NCI-H446 treated with DMSO at 0.1 percent for 48 hours (cell line): ENCODE measurements at regions not wholly inside any gene's neighbourhood (a gene's known extent, or its start where the extent isn't known, plus 50 kb on each side); places are given as distances from the start of the nearest gene placed in this dataset.
"Not testable (repeated sequence)": the region's sequence is repeated elsewhere in the genome, so short reads cannot be mapped to it uniquely, and the experiment has no call there.

Experiments used
- DNase-seq: peaks from one replicate; lab custom pipeline; 2025; lab: John Stamatoyannopoulos, UW

DNA sequence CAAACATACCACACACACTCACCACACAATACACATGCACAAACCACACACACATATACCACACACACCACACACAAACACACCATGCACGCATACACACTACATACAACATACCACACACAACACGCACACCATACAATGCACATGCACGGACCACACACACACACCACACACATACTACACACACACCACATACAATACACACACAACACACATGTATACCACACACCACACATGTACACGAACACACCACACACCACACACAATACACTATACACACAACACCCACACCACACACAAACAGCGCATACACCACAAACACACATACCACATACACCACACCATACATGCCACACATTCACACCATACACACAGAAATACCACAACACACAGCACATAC is 480.3 kb downstream of the DIRAS2 start:
- DNase-seq, result no peak

DNA sequence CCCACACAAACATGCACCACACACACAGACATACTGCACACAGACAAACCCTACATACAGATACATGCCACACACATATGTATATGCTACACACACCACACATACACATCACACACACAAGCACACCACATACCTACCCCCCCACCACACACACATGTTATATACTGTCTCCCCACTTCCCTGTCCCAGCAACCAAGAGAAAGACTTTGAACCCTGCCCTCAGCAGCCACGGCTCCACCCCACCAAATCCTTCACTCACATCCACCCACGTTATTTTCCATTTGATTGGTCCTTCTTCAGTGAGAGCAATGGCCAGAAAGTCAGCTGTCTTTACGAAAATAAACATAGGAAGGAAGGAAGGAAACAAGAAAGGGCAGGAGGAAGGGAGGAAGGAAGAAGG is 479.8 kb downstream of the DIRAS2 start:
- no peak for DNase-seq

DNA sequence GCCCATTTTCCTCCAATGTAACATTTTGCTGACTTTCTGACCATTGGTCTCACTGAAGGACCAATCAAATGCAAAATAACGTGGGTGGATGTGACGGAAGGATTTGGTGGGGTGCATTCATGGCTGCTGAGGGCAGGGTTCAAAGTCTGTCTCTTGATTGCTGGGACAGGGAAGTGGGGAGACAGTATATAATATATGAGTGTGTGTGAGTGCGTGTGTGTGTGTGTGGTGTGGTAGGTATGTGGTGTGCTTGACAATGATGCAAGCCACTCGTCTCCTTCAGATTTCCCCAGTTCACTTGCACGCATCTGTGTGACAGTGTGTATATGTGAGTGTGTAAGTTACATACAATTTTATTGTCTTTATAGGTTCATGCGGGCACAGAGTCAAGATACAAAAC is 477.3 kb downstream of the DIRAS2 start:
- no peak for DNase-seq

DNA sequence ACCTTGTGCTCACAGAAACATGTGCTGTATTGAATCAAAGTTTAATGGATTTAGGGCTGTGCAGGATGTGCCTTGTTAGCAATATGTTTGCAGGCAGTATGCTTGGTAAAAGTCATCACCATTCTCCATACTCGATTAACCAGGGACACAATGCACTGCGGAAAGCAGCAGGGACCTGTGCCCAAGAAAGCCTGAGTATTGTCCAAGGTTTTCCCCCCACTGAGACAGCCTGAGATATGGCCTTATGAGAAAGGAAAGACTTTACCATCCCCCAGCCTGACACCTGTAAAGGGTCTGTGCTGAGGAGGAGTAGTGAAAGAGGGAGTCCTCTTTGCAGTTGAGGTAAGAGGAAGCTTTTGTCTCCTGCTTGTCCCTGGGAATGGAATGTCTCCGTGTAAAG is 476.2 kb downstream of the DIRAS2 start:
- not testable (repeated sequence) for DNase-seq

DNA sequence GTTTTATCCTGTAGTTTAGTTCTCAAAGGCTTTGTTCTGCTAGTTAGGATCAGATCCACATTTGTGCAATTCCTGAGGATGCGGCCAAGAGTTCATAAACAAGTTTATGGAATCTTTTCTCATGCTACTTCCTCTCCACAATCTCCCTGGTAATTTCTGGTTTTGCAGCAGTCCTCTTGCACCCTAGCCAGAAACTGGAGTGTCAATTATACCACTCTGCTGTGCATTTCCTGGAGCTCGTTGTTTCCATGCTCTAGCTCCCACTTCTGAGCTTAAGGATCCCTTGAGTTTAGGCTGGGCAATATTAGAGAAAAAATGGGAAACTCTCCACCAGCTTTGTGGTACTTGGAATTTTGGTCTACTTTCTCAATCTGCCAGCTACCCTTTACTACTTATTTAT is 474.7 kb downstream of the DIRAS2 start:
- no peak for DNase-seq

DNA sequence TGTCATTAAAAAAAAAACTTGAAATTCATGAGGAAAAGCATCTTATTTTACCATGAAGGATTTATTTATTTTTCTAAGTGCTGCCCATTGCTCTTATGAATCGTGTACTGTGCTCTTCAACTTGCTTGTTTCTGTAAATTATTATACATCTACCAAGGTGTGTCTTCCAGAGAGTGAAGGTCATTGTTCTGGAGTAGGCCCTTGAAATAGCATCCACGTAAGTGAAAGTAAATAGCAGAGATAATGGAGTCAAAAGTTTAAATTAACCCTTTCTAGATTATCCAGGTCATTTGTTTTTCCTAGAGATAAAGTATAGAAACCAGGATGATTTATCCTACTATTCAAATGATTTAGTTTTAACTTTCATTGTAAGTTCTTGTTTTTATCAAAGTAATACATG is 473.1 kb downstream of the DIRAS2 start:
- no peak for DNase-seq

DNA sequence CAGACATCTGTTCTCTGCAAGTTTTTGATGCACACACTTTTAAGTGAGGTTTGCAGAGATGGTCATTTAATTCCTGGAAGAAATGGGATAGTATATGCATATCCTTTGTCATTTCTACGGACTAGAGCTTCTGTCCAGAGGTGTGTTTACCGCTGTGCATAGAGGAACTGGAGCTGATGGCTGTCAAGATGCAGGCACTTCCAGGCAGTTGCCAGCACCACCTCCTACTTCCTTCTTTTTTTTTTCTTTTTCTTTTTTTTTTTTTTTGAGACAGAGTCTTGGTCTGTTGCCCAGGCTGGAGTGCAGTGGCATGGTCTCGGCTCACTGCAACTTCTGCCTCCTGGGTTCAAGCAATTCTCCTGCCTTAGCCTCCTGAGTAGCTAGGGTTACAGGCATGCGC is 468.7 kb downstream of the DIRAS2 start:
- DNase-seq, result not testable (repeated sequence)

DNA sequence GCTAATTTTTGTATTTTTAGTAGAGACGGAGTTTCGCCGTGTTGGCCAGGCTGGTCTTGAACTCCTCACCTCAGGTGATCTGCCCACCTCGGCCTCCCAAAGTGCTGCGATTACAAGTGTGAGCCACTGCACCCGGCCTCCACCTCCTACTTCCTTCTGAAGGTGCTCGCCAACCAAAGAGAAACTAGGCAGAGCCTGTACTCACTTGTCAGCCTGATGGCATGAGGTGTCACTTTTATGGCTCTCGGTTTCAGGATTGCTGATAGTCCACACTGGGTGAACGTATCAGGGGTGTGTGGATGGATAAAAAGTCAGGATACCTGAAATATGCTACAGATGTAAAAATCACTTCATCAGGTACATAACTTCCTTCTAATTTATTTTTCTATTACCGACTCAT is 468.3 kb downstream of the DIRAS2 start:
- DNase-seq, result not testable (repeated sequence)

DNA sequence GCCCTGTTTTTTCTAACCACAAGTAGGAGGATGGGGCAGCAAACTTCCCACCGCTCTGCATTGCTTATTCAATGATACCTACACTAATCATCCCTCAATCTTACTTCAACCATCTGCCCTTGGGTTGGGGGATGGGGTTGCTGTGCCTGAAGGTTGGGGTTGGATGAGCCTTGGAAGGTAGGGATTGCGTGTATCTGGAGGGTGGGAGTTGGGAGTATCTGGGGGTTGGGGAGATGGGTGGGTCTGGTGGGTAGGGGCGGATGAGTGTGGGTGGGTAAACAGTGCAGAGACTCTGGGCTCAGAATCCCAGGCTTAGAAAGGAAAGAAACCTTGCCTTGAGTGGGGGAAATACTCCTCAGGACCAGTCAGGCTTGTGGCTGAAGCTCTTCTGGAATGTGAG is 467.4 kb downstream of the DIRAS2 start:
- no peak for DNase-seq

DNA sequence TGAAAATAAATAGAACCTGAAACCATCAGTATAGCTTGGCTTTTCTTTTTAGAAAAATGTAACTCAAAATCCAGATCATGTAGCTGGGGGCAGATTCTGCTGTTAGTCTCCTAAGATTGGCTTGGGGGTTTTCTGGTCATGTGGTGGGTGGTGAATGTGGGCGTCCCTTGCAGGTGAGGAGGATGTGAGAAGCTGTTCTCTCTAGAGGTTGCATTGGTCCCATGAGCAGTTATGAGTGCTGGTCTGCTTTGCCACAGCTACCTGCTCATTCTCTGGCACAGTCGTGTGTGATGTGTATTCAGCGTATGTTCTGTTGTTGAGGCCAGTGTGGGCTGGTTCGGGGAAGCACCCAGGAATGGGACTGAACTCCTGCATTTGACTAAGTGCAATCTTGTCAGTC is 466.8 kb downstream of the DIRAS2 start:
- no peak for DNase-seq

DNA sequence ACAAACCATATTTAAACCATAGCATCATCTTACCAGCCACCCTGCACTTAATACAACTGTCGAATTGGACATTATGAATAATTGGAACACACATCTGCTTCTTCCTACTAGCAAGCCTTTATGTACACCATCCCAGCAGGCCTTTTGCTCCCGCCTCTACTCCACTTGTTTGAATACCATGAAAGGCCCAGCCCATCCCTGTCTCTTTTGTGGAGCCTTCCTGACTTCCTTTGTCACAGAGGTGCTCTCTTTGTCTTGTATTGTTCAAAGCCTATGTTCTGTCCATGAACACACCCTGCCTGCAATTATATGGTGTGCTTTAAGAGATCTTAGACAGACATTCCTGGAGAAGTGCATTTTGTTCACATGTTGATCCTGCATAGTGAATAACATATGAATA is 465.7 kb downstream of the DIRAS2 start:
- no peak for DNase-seq

DNA sequence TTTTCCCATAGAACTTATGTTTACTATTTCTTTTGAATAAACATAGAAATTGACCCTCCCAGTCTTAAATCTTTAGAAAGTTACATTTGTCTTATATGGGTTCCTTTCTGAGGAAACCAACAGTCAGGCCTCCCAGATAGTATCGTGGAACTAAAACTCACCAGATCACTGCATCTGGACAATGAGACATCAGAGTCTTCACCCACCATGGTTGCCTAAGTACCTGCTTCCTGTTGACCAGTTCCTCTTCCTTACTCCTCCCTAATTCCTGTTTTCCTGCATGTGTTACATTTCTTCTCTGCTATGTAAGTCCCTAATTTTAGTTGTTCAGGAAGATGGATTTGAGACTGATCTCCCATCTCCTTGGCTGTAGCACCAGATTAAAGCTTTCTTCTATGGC is 462.2 kb downstream of the DIRAS2 start:
- DNase-seq, result no peak

DNA sequence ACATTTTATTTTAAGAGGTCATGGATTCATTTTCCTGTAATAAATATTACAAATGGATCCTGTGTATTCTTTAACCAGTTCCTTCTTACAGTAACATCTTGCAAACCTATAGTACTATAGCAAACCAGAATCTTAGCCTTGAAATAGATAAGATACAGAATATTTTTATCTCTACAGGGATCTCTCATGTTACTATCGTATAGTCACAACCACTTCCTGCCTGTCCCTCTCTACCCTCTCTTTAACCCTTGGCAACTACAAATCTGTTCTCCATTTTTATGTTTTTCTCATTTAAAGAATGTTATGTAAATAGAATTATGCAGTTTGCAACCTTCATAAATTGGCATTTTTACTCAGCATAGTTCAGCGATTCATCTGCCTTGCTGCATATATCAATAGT is 454.0 kb downstream of the DIRAS2 start:
- no peak for DNase-seq

DNA sequence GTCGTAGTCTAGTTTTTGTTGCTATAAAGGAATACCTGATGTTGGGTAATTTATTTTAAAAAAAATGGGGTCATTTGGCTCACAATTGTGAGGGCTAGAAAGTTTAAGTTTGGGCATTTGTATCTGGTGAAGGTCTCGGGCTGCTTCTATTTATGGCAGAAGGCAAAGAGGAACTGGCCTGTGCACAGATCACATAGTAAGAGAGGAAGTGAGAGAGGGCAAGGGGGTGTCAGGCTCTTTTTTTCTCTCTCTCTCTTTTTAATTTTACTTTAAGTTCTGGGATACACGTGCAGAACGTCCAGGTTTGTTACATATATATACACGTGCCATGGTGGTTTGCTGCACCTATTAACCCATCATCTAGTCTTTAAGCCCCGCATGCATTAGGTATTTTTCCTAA is 453.3 kb downstream of the DIRAS2 start:
- DNase-seq, result no peak

DNA sequence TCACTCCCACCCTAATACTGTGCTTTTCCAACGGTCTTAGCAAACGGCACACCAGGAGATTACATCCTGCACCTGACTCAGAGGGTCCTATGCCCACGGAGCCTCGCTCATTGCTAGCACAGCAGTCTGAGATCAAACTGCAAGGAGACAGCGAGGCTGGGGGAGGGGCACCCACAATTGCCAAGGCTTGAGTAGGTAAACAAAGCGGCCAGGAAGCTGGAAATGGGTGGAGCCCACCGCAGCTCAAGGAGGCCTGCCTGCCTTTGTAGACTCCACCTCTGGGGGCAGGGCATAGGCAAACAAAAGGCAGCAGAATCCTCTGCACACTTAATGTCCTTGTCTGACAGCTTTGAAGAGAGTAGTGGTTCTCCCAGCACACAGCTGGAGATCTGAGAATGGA is 450.2 kb downstream of the DIRAS2 start:
- not testable (repeated sequence) for DNase-seq

DNA sequence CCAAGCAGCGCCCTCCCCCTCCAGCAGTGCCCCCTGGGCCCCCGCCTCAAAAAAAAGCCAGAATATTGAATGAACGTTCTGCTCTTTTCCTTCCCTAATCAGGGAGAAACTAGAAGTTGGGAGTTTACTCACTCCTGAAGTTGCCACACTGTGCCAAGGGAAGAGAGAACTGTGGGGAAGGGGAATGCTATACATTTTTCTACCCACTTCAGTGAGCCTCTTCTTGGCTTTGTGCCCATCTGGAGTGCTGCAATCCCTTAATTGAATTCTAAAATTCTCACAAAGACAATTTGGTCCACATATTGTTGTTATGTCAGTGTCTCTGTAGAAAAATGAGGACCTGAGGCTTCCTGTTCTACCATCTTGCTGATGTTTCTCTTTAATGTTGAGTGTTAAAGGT is 443.7 kb downstream of the DIRAS2 start:
- DNase-seq, result no peak

DNA sequence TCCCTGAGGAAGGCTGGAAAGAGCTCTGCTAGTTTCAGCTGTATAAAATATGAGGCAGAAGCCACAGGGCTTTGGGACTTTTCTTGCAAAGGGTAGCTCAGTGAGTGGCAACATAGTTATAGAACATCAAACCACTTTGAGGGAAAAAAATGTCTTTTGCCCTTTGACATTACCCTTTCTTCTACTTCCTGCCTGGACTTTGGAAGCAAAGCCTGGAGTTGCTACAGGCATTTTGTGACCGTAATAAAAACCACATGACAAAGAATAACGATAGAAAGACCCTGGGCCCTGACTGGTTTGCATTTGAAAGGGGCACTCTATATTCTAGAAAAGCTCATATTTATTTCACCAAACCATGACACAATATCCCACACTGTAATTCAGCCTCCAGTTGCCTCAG is 440.9 kb downstream of the DIRAS2 start:
- DNase-seq, result no peak

DNA sequence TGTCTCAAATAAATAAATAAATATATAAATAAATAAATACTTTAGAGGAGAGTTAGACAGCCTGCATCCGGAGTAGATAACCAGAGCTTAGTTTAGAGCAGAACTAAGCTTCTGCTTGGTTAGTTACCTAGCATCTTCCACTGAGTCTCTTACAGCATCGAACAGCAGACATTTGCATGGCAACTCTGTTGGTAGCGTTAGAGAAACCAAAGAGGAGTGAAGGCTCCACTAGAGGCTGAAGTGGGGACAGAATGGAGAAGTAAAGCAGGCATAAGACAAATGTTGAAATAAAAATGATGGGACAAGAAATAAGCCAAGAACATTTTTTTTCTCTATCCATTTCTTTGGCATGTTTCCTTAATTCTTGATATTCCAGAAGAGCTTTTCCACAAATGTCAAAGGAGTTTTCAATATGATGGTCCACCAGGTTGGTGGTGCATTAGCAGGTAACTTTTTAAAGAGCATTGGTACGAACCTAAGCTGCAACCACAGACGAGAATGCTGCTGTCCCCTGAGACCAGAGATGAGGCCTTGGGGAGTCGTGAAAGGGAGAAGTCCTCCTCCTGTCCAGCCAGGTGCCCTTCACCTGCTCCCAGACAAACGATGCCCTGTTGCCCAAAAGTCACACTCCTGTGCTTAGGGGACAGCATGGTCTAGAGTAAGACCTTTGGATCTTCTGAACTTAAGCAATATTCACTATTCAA is 438.3 kb downstream of the DIRAS2 start:
- no peak for DNase-seq

DNA sequence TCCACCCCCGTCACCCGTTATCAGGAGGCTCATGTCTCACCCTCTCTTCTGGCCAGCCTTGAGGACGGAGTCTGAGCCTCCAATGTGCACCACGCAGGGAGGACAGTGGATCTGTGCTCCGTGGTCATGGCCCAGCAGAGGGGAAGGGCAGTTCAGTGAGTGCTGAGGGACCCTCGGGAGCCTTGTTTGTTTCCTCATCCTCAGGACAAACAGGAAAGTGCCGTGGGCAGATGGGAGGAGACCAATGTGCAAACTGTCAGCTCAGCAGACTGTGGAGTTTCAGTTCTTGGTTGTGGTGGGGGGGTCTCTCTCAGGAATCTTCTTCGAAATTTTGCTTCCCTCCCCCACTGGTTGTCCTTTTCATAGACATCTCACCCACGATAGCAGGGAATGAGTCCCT is 429.6 kb downstream of the DIRAS2 start:
- not testable (repeated sequence) for DNase-seq

DNA sequence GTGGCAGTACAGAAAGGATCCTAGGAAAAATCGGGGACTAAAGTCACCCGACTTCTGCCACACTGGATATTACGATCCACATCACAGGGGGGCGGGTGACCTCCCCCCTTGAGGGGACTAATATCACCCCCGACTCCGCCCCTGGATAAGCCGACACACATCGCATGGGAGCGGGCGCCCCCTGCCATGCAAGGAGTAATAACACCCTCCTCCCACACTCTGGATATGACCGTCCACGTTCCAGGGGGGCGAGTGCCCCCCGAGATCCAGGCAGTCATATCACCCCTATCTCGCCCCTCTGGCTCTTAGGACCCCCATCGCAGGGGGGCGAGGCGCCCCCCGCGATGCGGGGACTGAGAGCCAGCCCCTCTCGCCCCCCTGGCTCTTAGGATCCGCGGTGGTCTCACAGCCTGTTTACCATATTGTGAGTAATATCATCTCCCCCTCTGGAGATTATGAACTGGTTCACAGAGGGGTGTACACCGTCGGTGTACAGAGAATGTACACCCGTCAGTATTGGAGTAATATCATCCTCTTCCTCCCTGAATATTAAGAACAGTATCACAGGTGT is 423.0 kb downstream of the DIRAS2 start:
- DNase-seq, result no peak

DNA sequence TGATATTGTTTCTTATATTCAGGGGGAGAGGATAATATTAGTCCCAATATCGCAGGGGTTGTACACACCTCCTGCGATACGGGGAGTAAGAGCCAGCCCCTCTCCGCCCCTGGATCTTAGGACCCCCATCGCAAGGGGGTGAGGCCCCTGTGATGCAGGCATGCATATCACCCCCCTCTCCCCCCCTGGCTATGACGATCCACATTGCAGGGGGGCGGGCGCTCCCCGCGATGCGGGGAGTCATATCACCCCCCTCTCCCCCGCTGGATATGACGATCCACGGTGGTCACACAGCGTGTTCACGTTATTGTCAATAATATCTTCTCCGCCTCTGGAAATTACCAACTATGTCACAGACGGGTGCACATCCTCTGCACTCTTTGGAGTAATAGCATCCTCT is 420.7 kb downstream of the DIRAS2 start:
- DNase-seq, result not testable (repeated sequence)

DNA sequence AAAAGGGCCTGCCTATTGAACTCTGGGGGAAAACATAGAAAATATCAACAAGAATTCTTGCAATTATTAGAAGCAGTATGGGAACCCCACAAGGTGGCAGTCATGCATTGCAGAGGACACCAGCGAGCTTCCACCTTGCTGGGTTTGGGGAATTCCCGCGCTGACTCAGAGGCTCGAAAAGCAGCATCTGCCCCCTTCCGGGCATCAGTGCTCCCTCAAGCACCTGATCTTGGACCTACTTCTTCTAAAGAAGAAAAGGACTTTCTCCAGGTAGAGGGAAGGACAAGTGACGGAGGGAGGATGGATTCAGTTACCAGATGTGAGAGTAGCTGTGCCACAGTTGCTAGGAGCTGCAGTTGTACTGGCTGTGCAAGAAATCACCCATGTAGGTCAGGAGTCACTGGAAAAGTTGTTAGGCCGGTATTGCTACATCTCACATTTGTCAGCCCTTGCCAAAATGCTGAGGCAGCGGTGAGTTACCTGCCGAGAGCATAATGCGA is 415.7 kb downstream of the DIRAS2 start:
- DNase-seq, result not testable (repeated sequence)

DNA sequence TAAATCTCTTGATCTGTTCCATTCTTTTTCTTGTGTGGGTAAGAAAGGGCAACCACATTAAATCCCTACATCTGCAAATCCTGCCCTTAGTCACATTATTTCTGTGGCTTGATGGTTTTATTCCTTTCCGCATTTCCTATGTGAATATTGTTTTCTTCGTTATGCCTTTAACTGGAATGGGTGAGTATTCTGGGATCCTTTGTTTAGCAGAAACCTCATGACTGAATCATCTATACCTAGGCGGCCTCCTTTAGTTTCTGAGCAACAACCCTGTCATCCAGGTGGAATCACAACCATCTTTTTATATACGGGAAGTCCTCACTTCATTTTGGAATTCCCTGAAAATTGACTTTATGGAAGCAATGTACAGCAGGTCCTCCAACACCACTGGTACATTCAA is 409.5 kb downstream of the DIRAS2 start:
- DNase-seq, result not testable (repeated sequence)

DNA sequence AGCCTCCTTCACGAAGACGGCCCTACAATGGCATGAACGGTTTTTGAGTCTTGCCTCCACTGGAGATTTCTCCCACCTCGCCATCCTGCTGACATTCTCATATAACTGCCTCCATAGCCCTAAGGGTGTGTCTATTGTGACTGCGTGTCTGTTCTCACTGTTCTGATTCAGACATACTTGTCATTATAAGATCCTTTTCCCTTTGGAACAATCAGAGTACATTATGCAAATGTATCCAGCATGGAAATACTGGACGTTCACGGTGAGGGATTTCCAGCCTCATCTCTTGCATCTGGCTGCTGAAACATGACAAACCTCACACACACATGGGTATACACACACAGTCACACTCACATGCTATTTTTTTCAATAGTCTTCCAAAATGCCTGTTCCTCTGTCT is 402.1 kb downstream of the DIRAS2 start:
- no peak for DNase-seq
